GM23338 (cell line): ENCODE measurements at regions not wholly inside any gene's neighbourhood (a gene's known extent, or its start where the extent isn't known, plus 50 kb on each side); places are given as distances from the start of the nearest gene placed in this dataset.

Experiments used
- ATAC-seq: fragments of 200-7000 bp; cut with Tn5 transposase; 3 replicates; pipeline ENCODE4 v1.9.1; 2020
- DNase-seq: peaks from one replicate; pipeline ENCODE4 v3.0.0-alpha.2; 2015; ENCODE audit warnings: low spot score
- H2AFZ ChIP-seq: fragments of 200-600 bp; sonication (generic); 2 replicates; pipeline ENCODE4 v1.8.0; 2016; ENCODE audit warnings: antibody characterized with exemption, mild to moderate bottlenecking, moderate library complexity
- H3F3A ChIP-seq: fragments of 200-600 bp; sonication (generic); replicated peaks from 2 replicates; pipeline ENCODE4 v1.8.0; 2017; ENCODE audit warnings: antibody characterized with exemption, mixed run types, low read depth
- H3K27ac ChIP-seq: fragments of 200-600 bp; sonication (generic); 2 replicates; pipeline ENCODE4 v1.6.1; 2016; ENCODE audit warnings: low read depth
- H3K27me3 ChIP-seq: fragments of 200-600 bp; sonication (generic); 2 replicates; pipeline ENCODE4 v1.8.0; 2016; ENCODE audit warnings: mild to moderate bottlenecking, mixed run types, moderate library complexity; ENCODE audit not compliant: insufficient read depth
- H3K36me3 ChIP-seq: fragments of 200-600 bp; sonication (generic); 2 replicates; pipeline ENCODE4 v1.8.0; 2016; ENCODE audit warnings: mild to moderate bottlenecking; ENCODE audit not compliant: insufficient read depth
- H3K4me1 ChIP-seq: fragments of 200-600 bp; sonication (generic); 2 replicates; pipeline ENCODE4 v1.8.0; 2016; ENCODE audit warnings: mild to moderate bottlenecking, moderate library complexity; ENCODE audit not compliant: insufficient read depth
- H3K4me2 ChIP-seq: fragments of 200-600 bp; sonication (generic); 2 replicates; pipeline ENCODE4 v1.7.1; 2017; ENCODE audit warnings: mixed run types
- H3K4me3 ChIP-seq: fragments of 200-600 bp; sonication (generic); 2 replicates; pipeline ENCODE4 v1.6.1; 2016; ENCODE audit warnings: mixed run types
- H3K79me2 ChIP-seq: fragments of 200-600 bp; sonication (generic); replicated peaks from 2 replicates; pipeline ENCODE4 v1.8.0; 2017; ENCODE audit warnings: mild to moderate bottlenecking; ENCODE audit not compliant: insufficient read depth
- H3K9me2 ChIP-seq: fragments of 200-600 bp; sonication (generic); 2 replicates; pipeline ENCODE4 v1.8.0; 2017; ENCODE audit not compliant: insufficient read depth
- H4K20me1 ChIP-seq: fragments of 200-600 bp; sonication (generic); replicated peaks from 2 replicates; pipeline ENCODE4 v1.8.0; 2017; ENCODE audit warnings: mild to moderate bottlenecking; ENCODE audit not compliant: insufficient read depth
- H3K27ac Mint-ChIP-seq: 2 replicates; pipeline ENCODE4 v1.8.0; 2020; ENCODE audit warnings: inconsistent platforms, mild to moderate bottlenecking, moderate library complexity, mixed read lengths
- H3K27me3 Mint-ChIP-seq: 3 replicates; pipeline ENCODE4 v1.8.0; 2022; ENCODE audit warnings: low read depth, mild to moderate bottlenecking, moderate library complexity, mixed read lengths, inconsistent platforms; ENCODE audit not compliant: insufficient read depth, poor library complexity
- H3K36me3 Mint-ChIP-seq: 3 replicates; pipeline ENCODE4 v1.8.0; 2021; ENCODE audit warnings: low read depth, mild to moderate bottlenecking, inconsistent platforms, moderate library complexity, mixed read lengths
- H3K4me1 Mint-ChIP-seq: 3 replicates; pipeline ENCODE4 v1.8.0; 2020; ENCODE audit warnings: mild to moderate bottlenecking, inconsistent platforms, mixed read lengths
- H3K4me3 Mint-ChIP-seq: 3 replicates; pipeline ENCODE4 v1.8.0; 2021; ENCODE audit warnings: moderate library complexity, mild to moderate bottlenecking, inconsistent platforms, mixed read lengths
- H3K9me3 Mint-ChIP-seq: 3 replicates; pipeline ENCODE4 v1.8.0; 2020; ENCODE audit warnings: moderate library complexity, mild to moderate bottlenecking, inconsistent platforms, mixed read lengths
- CREB1 ChIP-seq: fragments of 250-450 bp; sonication (Bioruptor Pico); IDR thresholded peaks from 2 replicates; pipeline ENCODE4 v1.5.0; 2020; ENCODE audit warnings: low read depth, mild to moderate bottlenecking, moderate library complexity
- EZH2 ChIP-seq: fragments of 200-600 bp; sonication (generic); IDR thresholded peaks from one replicate; pipeline ENCODE4 v1.8.0; 2017; ENCODE audit warnings: antibody characterized with exemption, mild to moderate bottlenecking, low read depth; ENCODE audit not compliant: unreplicated experiment
- EZH2phosphoT487 ChIP-seq: fragments of 200-600 bp; sonication (generic); IDR thresholded peaks from one replicate; pipeline ENCODE4 v1.8.1; 2018; ENCODE audit warnings: antibody characterized with exemption; ENCODE audit not compliant: unreplicated experiment
- JUNB ChIP-seq: IDR thresholded peaks from one replicate; pipeline ENCODE4 v1.6.1; 2016; ENCODE audit warnings: antibody characterized with exemption; ENCODE audit not compliant: unreplicated experiment
- NANOG ChIP-seq: IDR thresholded peaks from 2 replicates; pipeline ENCODE4 v1.6.1; 2016; ENCODE audit warnings: antibody characterized with exemption, borderline replicate concordance
- POLR2AphosphoS5 ChIP-seq: IDR thresholded peaks from 2 replicates; pipeline ENCODE4 v1.6.1; 2016; ENCODE audit warnings: antibody characterized with exemption, low read depth
- ZNF114 ChIP-seq: fragments of 250-450 bp; sonication (Bioruptor Pico); IDR thresholded peaks from 2 replicates; pipeline ENCODE4 v1.5.0; 2020; ENCODE audit warnings: mild to moderate bottlenecking, moderate library complexity
- ZNF462 ChIP-seq: fragments of 250-450 bp; sonication (Bioruptor Pico); IDR thresholded peaks from 2 replicates; pipeline ENCODE4 v1.5.0; 2020; ENCODE audit warnings: mild to moderate bottlenecking, moderate library complexity
- TF ChIP-seq, protein P1 (sequence below), 2 experiments: fragments of 200-600 bp in 1 of 2; sonication (generic) in 1 of 2; conservative IDR thresholded peaks; 2 replicates each; pipeline versions ENCODE4 v1.5.1 to v1.6.1; 2016 to 2017; ENCODE audit warnings: antibody characterized with exemption in 2 of 2, low read depth in 2 of 2, mild to moderate bottlenecking in 2 of 2, moderate library complexity in 1 of 2

DNA sequence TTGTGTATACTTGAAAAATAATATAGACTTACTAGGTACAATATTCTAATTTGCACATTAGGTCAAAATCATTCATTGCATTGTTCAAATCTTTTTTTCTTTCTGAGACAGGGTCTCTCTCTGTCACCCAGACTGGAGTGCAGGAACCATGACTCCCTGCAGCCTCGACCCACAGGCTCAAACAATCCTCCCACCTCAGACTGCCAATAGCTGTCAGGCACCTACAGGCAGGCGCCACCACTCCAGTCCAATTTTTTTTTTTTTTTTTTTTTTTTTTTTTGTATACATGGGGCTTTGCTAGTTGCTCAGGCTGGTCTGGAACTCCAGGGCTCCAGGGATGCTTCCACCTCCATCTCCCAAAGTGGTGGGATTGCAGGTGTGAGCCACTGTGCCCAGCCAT is 656.9 kb downstream of the KCNT2 start:
- Histone ChIP-seq H3F3A (no peaks in the 10 kb centered on the region), H2AFZ (no peak overlapping the region), H3K4me1 (no peaks in the 10 kb centered on the region), H3K79me2 (no peaks in the 10 kb centered on the region), H3K36me3 (no peaks in the 10 kb centered on the region), H3K4me2 (no peak overlapping the region), H3K9me2 (peaks cover 3% of the 10 kb centered on the region; the same call in 1 of the 2 replicates), H4K20me1 (no peaks in the 10 kb centered on the region), H3K4me3 (no peak overlapping the region), H3K27me3 (no peaks in the 10 kb centered on the region), H3K27ac (no peak overlapping the region)
- peaks cover 7% of the 10 kb centered on the region for H3K27me3 Mint-ChIP-seq
- H3K4me1 Mint-ChIP-seq, result peaks cover 4% of the 10 kb centered on the region; the same call in 2 of the 3 replicates
- no peak overlapping the region for H3K4me3 Mint-ChIP-seq
- TF ChIP-seq CREB1 (CRISPR knock-in tag) (no peak), ZNF114 (CRISPR knock-in tag) (no peak), EZH2 (no peak), NANOG (no peak), ZNF462 (no peak), EZH2phosphoT487 (no peak), JUNB (no peak), POLR2AphosphoS5 (no peak)
- TF ChIP-seq, protein P1, sequence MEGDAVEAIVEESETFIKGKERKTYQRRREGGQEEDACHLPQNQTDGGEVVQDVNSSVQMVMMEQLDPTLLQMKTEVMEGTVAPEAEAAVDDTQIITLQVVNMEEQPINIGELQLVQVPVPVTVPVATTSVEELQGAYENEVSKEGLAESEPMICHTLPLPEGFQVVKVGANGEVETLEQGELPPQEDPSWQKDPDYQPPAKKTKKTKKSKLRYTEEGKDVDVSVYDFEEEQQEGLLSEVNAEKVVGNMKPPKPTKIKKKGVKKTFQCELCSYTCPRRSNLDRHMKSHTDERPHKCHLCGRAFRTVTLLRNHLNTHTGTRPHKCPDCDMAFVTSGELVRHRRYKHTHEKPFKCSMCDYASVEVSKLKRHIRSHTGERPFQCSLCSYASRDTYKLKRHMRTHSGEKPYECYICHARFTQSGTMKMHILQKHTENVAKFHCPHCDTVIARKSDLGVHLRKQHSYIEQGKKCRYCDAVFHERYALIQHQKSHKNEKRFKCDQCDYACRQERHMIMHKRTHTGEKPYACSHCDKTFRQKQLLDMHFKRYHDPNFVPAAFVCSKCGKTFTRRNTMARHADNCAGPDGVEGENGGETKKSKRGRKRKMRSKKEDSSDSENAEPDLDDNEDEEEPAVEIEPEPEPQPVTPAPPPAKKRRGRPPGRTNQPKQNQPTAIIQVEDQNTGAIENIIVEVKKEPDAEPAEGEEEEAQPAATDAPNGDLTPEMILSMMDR (conservative IDR thresholded peaks at IDR 0.05; ENCODE audit: low read depth in 2 of 2), result no peak
- no peaks in the 10 kb centered on the region for H3K36me3 Mint-ChIP-seq
- ATAC-seq, result no peak
- no peak for DNase-seq
- no peaks in the 10 kb centered on the region; the same call in 2 of the 3 replicates for H3K9me3 Mint-ChIP-seq
- H3K27ac Mint-ChIP-seq, result no peak overlapping the region
